IMR-90 (cell line): ENCODE measurements at regions not wholly inside any gene's neighbourhood (a gene's known extent, or its start where the extent isn't known, plus 50 kb on each side); places are given as distances from the start of the nearest gene placed in this dataset.

ENCODE experiments used
- ATAC-seq: fragments of 200-7000 bp; cut with Tn5 transposase; 2 replicates; pipeline ENCODE4 v1.9.1; 2020; ENCODE audit warnings: low read depth, mild to moderate bottlenecking, moderate library complexity
- BruUV-seq: library from RNA; stranded (reverse); fragments of 400-500 nt; replicated peaks from 2 replicates; lab custom pipeline; 2021; lab: Mats Ljungman, UMichigan
- CTCF ChIA-PET: fragments of 300-600 bp; formaldehyde crosslinking; extraction: SDS; loops from one replicate; lab custom pipeline; 2021; ENCODE audit warnings: antibody characterized with exemption; lab: Yijun Ruan, JAX
- POLR2A ChIA-PET: fragments of 300-600 bp; sonication (Branson Sonifier 250); formaldehyde crosslinking; loops from one replicate; lab custom pipeline; 2022; ENCODE audit warnings: antibody characterized with exemption; ENCODE audit not compliant: unreplicated experiment; lab: Charles Lee
- DNase-seq: peaks from one replicate; pipeline ENCODE4 v3.0.0; 2013
- H2AFZ ChIP-seq: replicated peaks from 2 replicates; pipeline ENCODE3; 2013; ENCODE audit warnings: low read length, mild to moderate bottlenecking; ENCODE audit not compliant: poor library complexity
- H2AK5ac ChIP-seq: 2 replicates; pipeline ENCODE4 v1.6.1; 2013; ENCODE audit warnings: low read depth, low read length, inconsistent platforms
- H2AK9ac ChIP-seq: replicated peaks from 2 replicates; pipeline ENCODE3; 2013; ENCODE audit warnings: mild to moderate bottlenecking, low read depth, low read length, moderate library complexity; ENCODE audit not compliant: poor library complexity
- H2BK120ac ChIP-seq: 2 replicates; pipeline ENCODE4 v1.6.1; 2013; ENCODE audit warnings: low read depth, low read length, inconsistent platforms
- H2BK15ac ChIP-seq: 3 replicates; pipeline ENCODE4 v1.6.1; 2013; ENCODE audit warnings: low read depth, low read length, inconsistent platforms
- H2BK20ac ChIP-seq: 2 replicates; pipeline ENCODE4 v1.6.1; 2013; ENCODE audit warnings: low read depth, mild to moderate bottlenecking, inconsistent platforms, low read length, moderate library complexity
- H2BK5ac ChIP-seq: 2 replicates; pipeline ENCODE4 v1.6.1; 2013; ENCODE audit warnings: mild to moderate bottlenecking, low read depth, low read length, inconsistent platforms; ENCODE audit not compliant: poor library complexity, severe bottlenecking
- H3K14ac ChIP-seq: replicated peaks from 2 replicates; pipeline ENCODE4 v1.6.1; 2013; ENCODE audit warnings: low read depth, low read length, inconsistent platforms
- H3K18ac ChIP-seq: 2 replicates; pipeline ENCODE4 v1.6.1; 2013; ENCODE audit warnings: low read depth, low read length, control low read depth
- H3K23ac ChIP-seq: 2 replicates; pipeline ENCODE4 v1.6.1; 2013; ENCODE audit warnings: low read depth, low read length, inconsistent platforms
- H3K27ac ChIP-seq: 2 replicates; pipeline ENCODE4 v1.5.1; 2013; ENCODE audit warnings: mild to moderate bottlenecking, control low read depth, low read length; ENCODE audit not compliant: insufficient read depth
- H3K27me3 ChIP-seq: 2 replicates; pipeline ENCODE4 v1.6.1; 2013; ENCODE audit warnings: low read length; ENCODE audit not compliant: control insufficient read depth, insufficient read depth
- H3K36me3 ChIP-seq: 2 replicates; pipeline ENCODE4 v1.6.1; 2013; ENCODE audit warnings: low read length, mixed read lengths; ENCODE audit not compliant: control insufficient read depth, insufficient read depth
- H3K4ac ChIP-seq: 2 replicates; pipeline ENCODE4 v1.6.1; 2013; ENCODE audit warnings: low read depth, low read length, inconsistent platforms
- H3K4me1 ChIP-seq: 2 replicates; pipeline ENCODE4 v1.6.1; 2013; ENCODE audit warnings: low read length, mixed read lengths; ENCODE audit not compliant: control insufficient read depth, insufficient read depth
- H3K4me2 ChIP-seq: 2 replicates; pipeline ENCODE4 v1.6.1; 2013; ENCODE audit warnings: low read depth, mild to moderate bottlenecking, control low read depth, low read length, moderate library complexity
- H3K4me3 ChIP-seq: 2 replicates; pipeline ENCODE4 v1.5.1; 2013; ENCODE audit warnings: low read depth, mild to moderate bottlenecking, control low read depth, low read length, moderate library complexity; ENCODE audit not compliant: insufficient read depth
- H3K56ac ChIP-seq: 2 replicates; pipeline ENCODE4 v1.6.1; 2013; ENCODE audit warnings: low read length, inconsistent platforms; ENCODE audit not compliant: insufficient read depth; ENCODE audit errors: extremely low read depth
- H3K79me1 ChIP-seq, 2 experiments: 2 replicates each; pipeline ENCODE4 v1.6.1; 2013; ENCODE audit warnings: low read length in 2 of 2, inconsistent platforms in 1 of 2, low read depth in 1 of 2
- H3K9ac ChIP-seq: 2 replicates; pipeline ENCODE4 v1.6.1; 2013; ENCODE audit warnings: low read depth, low read length, control low read depth
- H3K9me1 ChIP-seq: 2 replicates; pipeline ENCODE4 v1.6.1; 2013; ENCODE audit warnings: low read length, inconsistent platforms; ENCODE audit not compliant: insufficient read depth
- H3K9me3 ChIP-seq: 2 replicates; pipeline ENCODE4 v1.6.1; 2013; ENCODE audit warnings: low read length; ENCODE audit not compliant: control insufficient read depth, insufficient read depth
- H4K20me1 ChIP-seq: 2 replicates; pipeline ENCODE4 v1.6.1; 2013; ENCODE audit warnings: low read length, inconsistent platforms; ENCODE audit not compliant: insufficient read depth
- H4K5ac ChIP-seq: 2 replicates; pipeline ENCODE4 v1.6.1; 2013; ENCODE audit warnings: mild to moderate bottlenecking, low read depth, low read length, control low read depth
- H4K8ac ChIP-seq, 2 experiments: 2 replicates each; pipeline ENCODE4 v1.6.1; 2013; ENCODE audit warnings: low read depth in 2 of 2, low read length in 2 of 2, control low read depth in 1 of 2, inconsistent platforms in 1 of 2
- H4K91ac ChIP-seq: 2 replicates; pipeline ENCODE4 v1.6.1; 2013; ENCODE audit warnings: low read depth, low read length, inconsistent platforms; ENCODE audit not compliant: insufficient read depth
- BHLHE40 ChIP-seq: fragments of 150-350 bp; IDR thresholded peaks from 2 replicates; pipeline ENCODE4 v1.6.1; 2016; ENCODE audit warnings: mild to moderate bottlenecking, low read depth, low read length
- CEBPB ChIP-seq: IDR thresholded peaks from 2 replicates; pipeline ENCODE4 v1.6.1; 2012; ENCODE audit warnings: low read depth, low read length, improper control_type of control experiment
- CHD1 ChIP-seq: IDR thresholded peaks from 2 replicates; pipeline ENCODE4 v1.6.1; 2012; ENCODE audit warnings: low read depth, low read length, improper control_type of control experiment
- FOS ChIP-seq: fragments of 150-350 bp; IDR thresholded peaks from 2 replicates; pipeline ENCODE4 v1.6.1; 2016; ENCODE audit warnings: low read depth, low read length
- MAFK ChIP-seq: IDR thresholded peaks from 2 replicates; pipeline ENCODE4 v1.6.1; 2012; ENCODE audit warnings: low read depth, low read length, improper control_type of control experiment
- MAZ ChIP-seq: IDR thresholded peaks from 2 replicates; pipeline ENCODE4 v1.6.1; 2012; ENCODE audit warnings: low read depth, mild to moderate bottlenecking, low read length, improper control_type of control experiment, moderate library complexity, borderline replicate concordance
- MXI1 ChIP-seq: IDR thresholded peaks from 2 replicates; pipeline ENCODE4 v1.6.1; 2012; ENCODE audit warnings: low read depth, mild to moderate bottlenecking, low read length, moderate library complexity, borderline replicate concordance
- NFE2L2 ChIP-seq: fragments of 150-350 bp; IDR thresholded peaks from 2 replicates; pipeline ENCODE4 v1.6.1; 2016; ENCODE audit warnings: low read depth, mild to moderate bottlenecking, low read length
- POLR2A ChIP-seq: IDR thresholded peaks from 2 replicates; pipeline ENCODE4 v1.6.1; 2012; ENCODE audit warnings: mild to moderate bottlenecking, low read depth, low read length
- RAD21 ChIP-seq: IDR thresholded peaks from 2 replicates; pipeline ENCODE4 v1.6.1; 2012; ENCODE audit warnings: low read length, improper control_type of control experiment
- RCOR1 ChIP-seq: IDR thresholded peaks from 2 replicates; pipeline ENCODE4 v1.6.1; 2012; ENCODE audit warnings: mild to moderate bottlenecking, low read length, improper control_type of control experiment; ENCODE audit not compliant: insufficient replicate concordance
- RFX5 ChIP-seq: IDR thresholded peaks from 2 replicates; pipeline ENCODE4 v1.8.0; 2012; ENCODE audit warnings: low read depth, mild to moderate bottlenecking, low read length, moderate library complexity
- SMC3 ChIP-seq: fragments of 150-350 bp; IDR thresholded peaks from 2 replicates; pipeline ENCODE4 v1.6.1; 2016; ENCODE audit warnings: low read depth, mild to moderate bottlenecking, antibody characterized with exemption, low read length, moderate library complexity
- WGBS, 2 experiments: methylation state at CpG; one replicate each; pipeline versions ENCODE4 v1.1.5 to v1.1.7; 2013; ENCODE audit warnings: missing lambda C conversion rate in 2 of 2; ENCODE audit not compliant: insufficient read length in 1 of 2; ENCODE audit errors: extremely low coverage in 2 of 2; 5-methylcytosine and 5-hydroxymethylcytosine counted together
- dilution Hi-C: fragments of 300-500 bp; cut with HindIII; formaldehyde crosslinking; loops from one replicate; pipeline ENCODE4 v1.14.3; 2018; ENCODE audit warnings: low sequenced_read_pairs; ENCODE audit not compliant: unreplicated experiment
- in situ Hi-C: fragments of 300-500 bp; cut with MboI; formaldehyde crosslinking; loops from 3 replicates; pipeline ENCODE4 v1.14.3; 2019; ENCODE audit warnings: low sequenced_read_pairs, inconsistent platforms, mixed read lengths
- intact Hi-C: fragments of 100-400 bp; cut with micrococcal nuclease; formaldehyde crosslinking; loops from 2 replicates; pipeline ENCODE4 v1.10.0; 2022
- TF ChIP-seq, protein P1 (sequence below): fragments of 150-350 bp; IDR thresholded peaks from 2 replicates; pipeline ENCODE4 v1.6.1; 2016; ENCODE audit warnings: low read depth, mild to moderate bottlenecking, low read length, moderate library complexity, borderline replicate concordance
- TF ChIP-seq, protein P2 (sequence below): conservative IDR thresholded peaks from 2 replicates; pipeline ENCODE4 v1.5.1; 2012; ENCODE audit warnings: mild to moderate bottlenecking, low read depth, low read length, improper control_type of control experiment
- TF ChIP-seq, protein P3 (sequence below): fragments of 150-350 bp; IDR thresholded peaks from 2 replicates; pipeline ENCODE4 v1.6.1; 2017; ENCODE audit warnings: mild to moderate bottlenecking, antibody characterized with exemption, low read length, low read depth

DNA sequence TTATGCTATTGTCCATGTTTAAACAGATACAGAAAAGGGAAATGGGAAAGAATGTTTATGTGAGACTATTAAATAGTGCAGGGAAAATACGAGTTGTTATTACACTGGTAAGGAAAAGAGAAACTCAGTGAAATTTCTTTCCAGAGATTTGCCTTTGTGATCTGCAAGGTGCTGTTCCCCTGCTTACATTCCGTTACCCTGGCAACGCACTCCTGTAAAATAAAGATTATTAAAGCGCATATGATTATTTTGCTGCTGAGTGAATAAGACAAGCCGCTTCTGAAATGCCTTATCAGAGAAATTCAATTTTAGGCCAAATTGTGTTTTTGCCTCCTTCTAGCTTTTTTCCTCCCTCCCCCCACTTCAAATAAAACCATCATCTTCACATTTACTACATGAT, 328.6 kb upstream of the PMFBP1 start:
- Histone ChIP-seq H3K4me2 (no peak overlapping the region), H2BK5ac (no peak overlapping the region), H4K5ac (no peak overlapping the region), H2AFZ (no peak overlapping the region), H4K8ac (no peak overlapping the region), H3K4me3 (no peak overlapping the region), H2BK15ac (no peak overlapping the region), H3K4me1 (no peaks in the 10 kb centered on the region), H2AK5ac (no peak overlapping the region), H3K18ac (no peak overlapping the region), H3K79me1 (no peaks in the 10 kb centered on the region), H3K27ac (no peak overlapping the region), H2BK20ac (no peak overlapping the region), H4K91ac (no peak overlapping the region), H3K56ac (no peak overlapping the region), H3K9ac (no peak overlapping the region), H3K27me3 (no peaks in the 10 kb centered on the region), H2AK9ac (no peak overlapping the region), H3K23ac (no peak overlapping the region), H2BK120ac (no peak overlapping the region), H4K20me1 (no peaks in the 10 kb centered on the region), H3K9me1 (no peaks in the 10 kb centered on the region), H3K36me3 (no peaks in the 10 kb centered on the region), H3K4ac (no peak overlapping the region), H3K9me3 (no peaks in the 10 kb centered on the region), H3K14ac (no peak overlapping the region)
- ChIA-PET CTCF (interaction anchor here (0.9 to 1.0 kb wide), 3 partner anchors 461 to 1378 kb away, joined by 3 to 5 read pairs (median 5); no protein-coding TSS in a partner anchor), POLR2A (no interaction called here)
- BruUV-seq, result no TSS peak
- in situ Hi-C loops, result loop anchor here (25.0 kb wide), 1 partner anchor 1387 kb away; no protein-coding TSS in a partner anchor
- ATAC-seq (no peak), DNase-seq (no peak)
- TF ChIP-seq MAZ (no peak), MAFK (no peak), POLR2A (no peak), RAD21 (no peak), RCOR1 (no peak), BHLHE40 (no peak), CEBPB (no peak), RFX5 (no peak), FOS (no peak), CHD1 (no peak), MXI1 (no peak), NFE2L2 (no peak), SMC3 (no peak)
- TF ChIP-seq, protein P1, sequence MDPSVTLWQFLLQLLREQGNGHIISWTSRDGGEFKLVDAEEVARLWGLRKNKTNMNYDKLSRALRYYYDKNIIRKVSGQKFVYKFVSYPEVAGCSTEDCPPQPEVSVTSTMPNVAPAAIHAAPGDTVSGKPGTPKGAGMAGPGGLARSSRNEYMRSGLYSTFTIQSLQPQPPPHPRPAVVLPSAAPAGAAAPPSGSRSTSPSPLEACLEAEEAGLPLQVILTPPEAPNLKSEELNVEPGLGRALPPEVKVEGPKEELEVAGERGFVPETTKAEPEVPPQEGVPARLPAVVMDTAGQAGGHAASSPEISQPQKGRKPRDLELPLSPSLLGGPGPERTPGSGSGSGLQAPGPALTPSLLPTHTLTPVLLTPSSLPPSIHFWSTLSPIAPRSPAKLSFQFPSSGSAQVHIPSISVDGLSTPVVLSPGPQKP, result no peak
- TF ChIP-seq, protein P2, sequence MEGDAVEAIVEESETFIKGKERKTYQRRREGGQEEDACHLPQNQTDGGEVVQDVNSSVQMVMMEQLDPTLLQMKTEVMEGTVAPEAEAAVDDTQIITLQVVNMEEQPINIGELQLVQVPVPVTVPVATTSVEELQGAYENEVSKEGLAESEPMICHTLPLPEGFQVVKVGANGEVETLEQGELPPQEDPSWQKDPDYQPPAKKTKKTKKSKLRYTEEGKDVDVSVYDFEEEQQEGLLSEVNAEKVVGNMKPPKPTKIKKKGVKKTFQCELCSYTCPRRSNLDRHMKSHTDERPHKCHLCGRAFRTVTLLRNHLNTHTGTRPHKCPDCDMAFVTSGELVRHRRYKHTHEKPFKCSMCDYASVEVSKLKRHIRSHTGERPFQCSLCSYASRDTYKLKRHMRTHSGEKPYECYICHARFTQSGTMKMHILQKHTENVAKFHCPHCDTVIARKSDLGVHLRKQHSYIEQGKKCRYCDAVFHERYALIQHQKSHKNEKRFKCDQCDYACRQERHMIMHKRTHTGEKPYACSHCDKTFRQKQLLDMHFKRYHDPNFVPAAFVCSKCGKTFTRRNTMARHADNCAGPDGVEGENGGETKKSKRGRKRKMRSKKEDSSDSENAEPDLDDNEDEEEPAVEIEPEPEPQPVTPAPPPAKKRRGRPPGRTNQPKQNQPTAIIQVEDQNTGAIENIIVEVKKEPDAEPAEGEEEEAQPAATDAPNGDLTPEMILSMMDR, result no peak
- TF ChIP-seq, protein P3, sequence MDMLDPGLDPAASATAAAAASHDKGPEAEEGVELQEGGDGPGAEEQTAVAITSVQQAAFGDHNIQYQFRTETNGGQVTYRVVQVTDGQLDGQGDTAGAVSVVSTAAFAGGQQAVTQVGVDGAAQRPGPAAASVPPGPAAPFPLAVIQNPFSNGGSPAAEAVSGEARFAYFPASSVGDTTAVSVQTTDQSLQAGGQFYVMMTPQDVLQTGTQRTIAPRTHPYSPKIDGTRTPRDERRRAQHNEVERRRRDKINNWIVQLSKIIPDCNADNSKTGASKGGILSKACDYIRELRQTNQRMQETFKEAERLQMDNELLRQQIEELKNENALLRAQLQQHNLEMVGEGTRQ, result no peak
- no CpG with 5 or more reads among the region's 5 CpGs for WGBS, 2 experiments
- intact Hi-C loops, result loop anchor here (5.0 kb wide), 5 partner anchors 162 to 552 kb away; no protein-coding TSS in a partner anchor
- dilution Hi-C loops, result no loop called here
